ENCODE measurements at regions not wholly inside any gene's neighbourhood (a gene's known extent, or its start where the extent isn't known, plus 50 kb on each side); places are given as distances from the start of the nearest gene placed in this dataset.

- TF ChIP-seq EZH2phosphoT487 (IDR thresholded peaks at IDR 0.05; ENCODE audit: borderline replicate concordance) (no peak), YY1 (IDR thresholded peaks at IDR 0.05; ENCODE audit: extremely low read depth, insufficient replicate concordance, low read depth, low read length) (no peak), ZFX (IDR thresholded peaks at IDR 0.05) (no peak), ZNF274 (IDR thresholded peaks at IDR 0.05; ENCODE audit: low read depth, low read length) (no peak), SP1 (IDR thresholded peaks at IDR 0.05; ENCODE audit: low read depth) (no peak), TCF7L2 (IDR thresholded peaks at IDR 0.05; ENCODE audit: borderline replicate concordance, extremely low read depth, insufficient read depth, insufficient read length) (no peak), ATF3 (IDR thresholded peaks at IDR 0.05) (no peak), POLR2A (IDR thresholded peaks at IDR 0.05; ENCODE audit: borderline replicate concordance, extremely low read depth, insufficient read depth, insufficient read length) (no peak), SRF (IDR thresholded peaks at IDR 0.05; ENCODE audit: low read depth) (no peak), SIN3A (IDR thresholded peaks at IDR 0.05; ENCODE audit: low read depth) (no peak), REST (IDR thresholded peaks at IDR 0.05; ENCODE audit: low read depth) (no peak), EZH2 (IDR thresholded peaks at IDR 0.05) (no peak), POLR2AphosphoS5 (IDR thresholded peaks at IDR 0.05; ENCODE audit: low read depth, low read length) (no peak), CBX3 (IDR thresholded peaks at IDR 0.05; ENCODE audit: low read depth) (no peak), RAD21 (IDR thresholded peaks at IDR 0.05; ENCODE audit: low read depth) (no peak), ELF1 (IDR thresholded peaks at IDR 0.05; ENCODE audit: borderline replicate concordance, low read depth) (no peak), CEBPB (IDR thresholded peaks at IDR 0.05; ENCODE audit: low read depth) (no peak), EGR1 (IDR thresholded peaks at IDR 0.05; ENCODE audit: low read depth) (no peak)
- TF ChIP-seq, protein P1, sequence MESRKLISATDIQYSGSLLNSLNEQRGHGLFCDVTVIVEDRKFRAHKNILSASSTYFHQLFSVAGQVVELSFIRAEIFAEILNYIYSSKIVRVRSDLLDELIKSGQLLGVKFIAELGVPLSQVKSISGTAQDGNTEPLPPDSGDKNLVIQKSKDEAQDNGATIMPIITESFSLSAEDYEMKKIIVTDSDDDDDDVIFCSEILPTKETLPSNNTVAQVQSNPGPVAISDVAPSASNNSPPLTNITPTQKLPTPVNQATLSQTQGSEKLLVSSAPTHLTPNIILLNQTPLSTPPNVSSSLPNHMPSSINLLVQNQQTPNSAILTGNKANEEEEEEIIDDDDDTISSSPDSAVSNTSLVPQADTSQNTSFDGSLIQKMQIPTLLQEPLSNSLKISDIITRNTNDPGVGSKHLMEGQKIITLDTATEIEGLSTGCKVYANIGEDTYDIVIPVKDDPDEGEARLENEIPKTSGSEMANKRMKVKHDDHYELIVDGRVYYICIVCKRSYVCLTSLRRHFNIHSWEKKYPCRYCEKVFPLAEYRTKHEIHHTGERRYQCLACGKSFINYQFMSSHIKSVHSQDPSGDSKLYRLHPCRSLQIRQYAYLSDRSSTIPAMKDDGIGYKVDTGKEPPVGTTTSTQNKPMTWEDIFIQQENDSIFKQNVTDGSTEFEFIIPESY (IDR thresholded peaks at IDR 0.05; ENCODE audit: extremely low read depth, insufficient replicate concordance, low read length): no peak
- TF ChIP-seq, protein P2, sequence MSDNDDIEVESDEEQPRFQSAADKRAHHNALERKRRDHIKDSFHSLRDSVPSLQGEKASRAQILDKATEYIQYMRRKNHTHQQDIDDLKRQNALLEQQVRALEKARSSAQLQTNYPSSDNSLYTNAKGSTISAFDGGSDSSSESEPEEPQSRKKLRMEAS (IDR thresholded peaks at IDR 0.05): no peak
- Histone ChIP-seq H3K4me2 (ENCODE audit: low read length) (no peak overlapping the region), H4K20me1 (ENCODE audit: insufficient read depth) (no peaks in the 10 kb centered on the region), H3K27ac (ENCODE audit: low read depth, low read length) (no peak overlapping the region), H3K79me2 (ENCODE audit: insufficient read depth, low read length) (no peaks in the 10 kb centered on the region), H3K9me3 (ENCODE audit: control insufficient read depth in 1 of 2, insufficient read depth in 1 of 2, low read depth in 1 of 2, low read length in 2 of 2) (no peaks in the 10 kb centered on the region), H3K27me3 (ENCODE audit: insufficient read depth, low read length) (no peaks in the 10 kb centered on the region), H3K36me3 (ENCODE audit: control insufficient read depth in 1 of 2, insufficient read depth in 2 of 2, low read length in 2 of 2) (no peaks in the 10 kb centered on the region), H2AFZ (ENCODE audit: low read depth, low read length, poor library complexity, severe bottlenecking) (no peak overlapping the region), H3K9me2 (ENCODE audit: insufficient read depth) (no peaks in the 10 kb centered on the region), H3K4me1 (ENCODE audit: control insufficient read depth in 1 of 2, insufficient read depth in 2 of 2, low read length in 2 of 2) (peaks cover 8 to 14% of the 10 kb centered on the region in 2 experiments; a peak in 3 of 4 replicates), H3K4me3 (replicated peaks in 1 of 2; ENCODE audit: low read depth in 1 of 2, low read length in 2 of 2) (no peak overlapping the region), H3K9ac (ENCODE audit: low read length) (no peak overlapping the region)
- ATAC-seq (no peak), DNase-seq (ENCODE audit: low read depth, low spot score) (no peak)
- no TSS peak for BruUV-seq (replicated peaks)
- ChIA-PET RAD21 (ENCODE audit: low non-redundant PET in 1 of 2, low total read pairs in 2 of 2, uncharacterized antibody in 2 of 2, unreplicated experiment in 2 of 2) (no interaction called here), POLR2A (no interaction called here), CTCF (no interaction called here)
- intact Hi-C loops (cut with micrococcal nuclease): no loop called here
Measured at GRCh38 chr3:10631224-10631623, 125.8 kb upstream of the ATP2B2 start.

All from HCT116 (cell line).